ENCODE measurements at regions not wholly inside any gene's neighbourhood (a gene's known extent, or its start where the extent isn't known, plus 50 kb on each side); places are given as distances from the start of the nearest gene placed in this dataset.

DNA sequence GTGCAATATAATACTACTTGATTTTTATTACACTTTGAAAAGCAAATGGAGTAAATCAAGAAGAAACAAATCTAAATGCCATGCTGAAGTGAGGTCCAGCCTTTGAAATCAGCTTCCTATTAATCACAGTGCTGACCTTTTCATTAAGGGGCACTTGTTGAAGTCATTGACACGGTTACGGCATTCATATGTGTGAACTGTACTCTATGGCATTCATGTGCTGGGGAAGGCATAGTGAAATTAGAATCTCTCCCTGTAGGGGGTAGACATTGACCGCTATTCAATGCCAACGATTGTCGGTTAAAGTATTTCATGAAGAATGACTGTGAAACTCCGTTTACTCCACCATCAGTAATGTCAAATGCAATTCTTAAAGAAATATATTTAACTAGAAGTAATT, 296.1 kb upstream of the SEMA3A start:
- Histone ChIP-seq H3K9ac (ENCODE audit: low read depth, low read length) (no peak overlapping the region), H3K27me3 (ENCODE audit: control insufficient read depth, insufficient read depth, low read length) (no peaks in the 10 kb centered on the region), H3K27ac (ENCODE audit: low read depth, low read length) (no peak overlapping the region), H3K4me1 (ENCODE audit: control insufficient read depth, insufficient read depth, low read length) (peaks cover 7% of the 10 kb centered on the region; the same call in 1 of the 2 replicates), H3K36me3 (ENCODE audit: control insufficient read depth, insufficient read depth, low read length) (no peaks in the 10 kb centered on the region), H3K9me3 (ENCODE audit: control insufficient read depth, insufficient read depth, low read length) (no peaks in the 10 kb centered on the region), H3K4me3 (ENCODE audit: low read depth, low read length) (no peak overlapping the region)

DNA sequence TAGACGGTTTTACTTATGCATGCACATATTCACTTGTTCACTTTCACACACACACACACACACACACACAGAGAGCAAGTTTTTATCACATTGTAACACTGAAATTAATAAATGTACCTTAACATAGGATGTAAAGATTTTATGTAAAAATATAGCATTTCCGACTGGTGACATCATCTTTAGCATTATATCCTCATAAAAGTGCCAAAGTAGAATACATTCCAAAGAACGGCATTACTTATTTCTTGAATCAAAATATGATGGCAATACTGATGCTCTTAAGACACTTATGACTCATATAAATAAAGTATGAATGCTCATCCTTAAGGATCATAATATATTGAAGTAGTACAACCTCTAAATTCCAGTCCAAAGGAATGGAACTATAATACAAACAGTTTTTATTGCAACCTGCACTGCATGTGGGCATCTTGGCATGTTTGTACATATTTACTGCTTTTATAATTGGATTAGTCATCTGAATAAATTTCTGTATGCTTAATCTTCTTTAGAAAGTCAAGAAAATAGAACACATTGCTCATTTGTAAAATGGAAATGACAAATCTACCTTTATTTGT, 290.0 kb upstream of the SEMA3A start:
- no peak overlapping the region for H3K27ac ChIP-seq (ENCODE audit: low read depth, low read length)
- no peaks in the 10 kb centered on the region for H3K9me3 ChIP-seq (ENCODE audit: control insufficient read depth, insufficient read depth, low read length)
- peaks cover 13% of the 10 kb centered on the region for H3K4me1 ChIP-seq (ENCODE audit: control insufficient read depth, insufficient read depth, low read length)
- no peak overlapping the region for H3K9ac ChIP-seq (ENCODE audit: low read depth, low read length)
- H3K36me3 ChIP-seq (ENCODE audit: control insufficient read depth, insufficient read depth, low read length) = no peaks in the 10 kb centered on the region
- H3K27me3 ChIP-seq (ENCODE audit: control insufficient read depth, insufficient read depth, low read length) = no peaks in the 10 kb centered on the region
- H3K4me3 ChIP-seq (ENCODE audit: low read depth, low read length) = no peak overlapping the region

DNA sequence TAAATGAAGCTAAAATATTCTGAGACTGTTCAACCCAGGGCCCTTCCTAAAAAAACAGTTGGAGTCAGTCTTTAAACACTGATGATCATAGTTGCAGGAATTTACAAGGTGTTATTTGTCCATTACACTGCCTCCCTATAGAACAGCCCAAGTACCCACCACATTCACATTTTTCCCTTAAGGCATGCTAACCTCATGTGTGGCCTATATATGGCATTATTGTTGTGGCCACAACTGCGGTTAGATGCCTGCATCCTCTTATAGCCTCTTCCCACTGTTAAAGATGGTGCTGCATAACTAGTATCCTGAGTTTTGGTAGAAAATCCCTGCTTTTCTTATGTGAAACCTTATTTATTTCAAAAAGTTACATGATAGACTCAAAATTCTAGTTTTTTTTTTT, 287.9 kb upstream of the SEMA3A start:
- no peaks in the 10 kb centered on the region for H3K27me3 ChIP-seq (ENCODE audit: control insufficient read depth, insufficient read depth, low read length)
- H3K4me3 ChIP-seq (ENCODE audit: low read depth, low read length) = no peak overlapping the region
- H3K36me3 ChIP-seq (ENCODE audit: control insufficient read depth, insufficient read depth, low read length) = no peaks in the 10 kb centered on the region
- no peak overlapping the region for H3K9ac ChIP-seq (ENCODE audit: low read depth, low read length)
- no peaks in the 10 kb centered on the region for H3K9me3 ChIP-seq (ENCODE audit: control insufficient read depth, insufficient read depth, low read length)
- no peak overlapping the region for H3K27ac ChIP-seq (ENCODE audit: low read depth, low read length)
- H3K4me1 ChIP-seq (ENCODE audit: control insufficient read depth, insufficient read depth, low read length) = peaks cover 33% of the 10 kb centered on the region

DNA sequence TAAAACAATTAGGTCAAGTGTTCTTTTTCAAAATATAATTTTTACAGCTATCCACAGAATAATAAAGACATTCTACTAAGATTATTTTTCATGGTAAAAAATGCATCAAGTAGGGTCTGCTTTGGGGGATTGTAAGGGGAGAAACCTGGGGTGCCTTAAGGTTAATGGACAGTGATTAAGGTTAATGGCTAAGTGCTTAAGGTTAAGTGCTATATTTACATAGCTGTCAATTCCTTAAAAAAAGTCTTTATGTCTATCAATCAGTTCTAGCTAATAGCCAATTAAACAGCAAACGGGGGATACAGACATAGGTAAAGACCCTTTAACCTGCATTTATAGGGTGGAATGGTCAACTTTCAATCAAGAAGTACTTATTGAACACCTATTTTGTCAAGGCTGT, 284.5 kb upstream of the SEMA3A start:
- no peak overlapping the region for H3K9ac ChIP-seq (ENCODE audit: low read depth, low read length)
- no peaks in the 10 kb centered on the region for H3K27me3 ChIP-seq (ENCODE audit: control insufficient read depth, insufficient read depth, low read length)

DNA sequence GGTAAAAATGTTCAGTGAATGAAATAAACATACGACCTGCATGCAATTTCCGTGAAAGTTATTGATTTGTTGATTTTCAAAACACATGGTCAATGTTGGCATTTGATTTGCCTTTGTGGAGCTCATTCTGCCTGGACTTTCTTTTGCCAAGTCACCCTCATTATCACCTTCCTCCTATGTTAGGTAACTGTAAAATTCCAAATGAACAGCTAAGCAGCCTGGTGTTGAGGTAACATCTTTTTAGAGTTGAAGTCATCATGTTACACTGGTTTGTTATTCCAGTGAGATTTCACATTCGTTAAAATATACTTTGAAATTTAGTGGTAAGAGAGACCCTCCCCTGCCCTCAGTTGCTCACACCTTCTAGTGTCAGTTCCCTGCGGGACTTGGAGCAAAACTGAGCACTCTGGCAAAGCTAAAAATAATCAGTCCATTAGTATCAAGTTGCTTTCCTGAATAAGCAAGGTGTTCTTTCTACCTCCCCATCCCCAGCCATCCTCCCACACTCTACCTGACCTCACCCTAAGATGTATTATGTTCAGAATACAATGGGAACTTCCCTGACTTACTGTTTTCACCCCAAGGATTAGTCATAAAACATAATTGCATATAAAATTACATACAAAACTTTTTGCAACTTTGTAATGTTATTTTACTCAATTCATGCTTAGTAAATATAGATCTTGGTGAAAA, 283.3 kb upstream of the SEMA3A start:
- Histone ChIP-seq H3K4me3 (ENCODE audit: low read depth, low read length) (no peak overlapping the region), H3K4me1 (ENCODE audit: control insufficient read depth, insufficient read depth, low read length) (peaks cover 31% of the 10 kb centered on the region), H3K9me3 (ENCODE audit: control insufficient read depth, insufficient read depth, low read length) (no peaks in the 10 kb centered on the region), H3K36me3 (ENCODE audit: control insufficient read depth, insufficient read depth, low read length) (no peaks in the 10 kb centered on the region), H3K9ac (ENCODE audit: low read depth, low read length) (no peak overlapping the region), H3K27me3 (ENCODE audit: control insufficient read depth, insufficient read depth, low read length) (no peaks in the 10 kb centered on the region), H3K27ac (ENCODE audit: low read depth, low read length) (peak overlapping the region; percentile 60)

More for the DNA sequence above, 284.5 kb upstream of the SEMA3A start:
- H3K4me1 ChIP-seq (ENCODE audit: control insufficient read depth, insufficient read depth, low read length) = peaks cover 31% of the 10 kb centered on the region
- H3K9me3 ChIP-seq (ENCODE audit: control insufficient read depth, insufficient read depth, low read length) = no peaks in the 10 kb centered on the region
- H3K27ac ChIP-seq (ENCODE audit: low read depth, low read length) = no peak overlapping the region
- H3K4me3 ChIP-seq (ENCODE audit: low read depth, low read length) = no peak overlapping the region
- no peaks in the 10 kb centered on the region for H3K36me3 ChIP-seq (ENCODE audit: control insufficient read depth, insufficient read depth, low read length)

DNA sequence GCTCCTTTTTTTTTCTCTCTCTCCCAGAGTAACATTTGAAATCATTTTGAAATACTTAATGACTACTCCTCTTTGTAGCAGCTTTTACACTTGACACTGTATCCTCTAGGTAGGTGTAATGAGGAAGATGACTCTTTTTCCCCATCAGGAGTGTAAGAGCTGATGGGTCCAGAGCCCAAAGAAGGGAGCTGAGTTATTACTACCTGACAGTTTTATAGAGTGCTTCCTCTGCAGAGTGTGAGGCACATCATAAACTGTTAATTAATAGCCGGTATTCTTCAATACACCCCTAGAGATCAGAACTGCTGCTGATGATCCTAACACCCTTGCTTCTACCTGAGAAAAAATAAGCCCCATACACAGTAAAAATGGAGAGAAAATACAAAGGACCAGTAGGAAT, 279.8 kb upstream of the SEMA3A start:
- Histone ChIP-seq H3K27me3 (ENCODE audit: control insufficient read depth, insufficient read depth, low read length) (no peaks in the 10 kb centered on the region), H3K9me3 (ENCODE audit: control insufficient read depth, insufficient read depth, low read length) (no peaks in the 10 kb centered on the region), H3K27ac (ENCODE audit: low read depth, low read length) (no peak overlapping the region), H3K4me3 (ENCODE audit: low read depth, low read length) (no peak overlapping the region), H3K36me3 (ENCODE audit: control insufficient read depth, insufficient read depth, low read length) (no peaks in the 10 kb centered on the region), H3K9ac (ENCODE audit: low read depth, low read length) (no peak overlapping the region), H3K4me1 (ENCODE audit: control insufficient read depth, insufficient read depth, low read length) (peaks cover 20% of the 10 kb centered on the region)

DNA sequence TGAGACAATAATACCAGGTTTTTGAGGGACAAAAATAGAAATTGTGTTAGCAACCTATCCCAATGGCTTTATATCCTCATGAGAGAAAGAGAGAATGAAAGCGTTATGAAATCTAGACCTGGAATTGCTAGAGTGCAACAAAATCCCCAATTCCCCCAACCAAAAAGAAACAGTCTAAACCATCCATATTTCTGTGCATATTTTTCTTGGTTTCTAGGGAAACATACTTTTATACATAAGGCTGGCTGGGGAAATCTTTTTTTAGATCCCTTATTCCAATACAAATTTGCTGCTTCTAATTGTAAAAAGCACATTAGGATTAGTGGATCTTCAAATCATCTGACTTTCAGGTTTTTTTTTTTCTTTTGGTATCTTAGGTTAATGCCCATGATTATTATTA, 277.0 kb upstream of the SEMA3A start:
- Histone ChIP-seq H3K4me1 (ENCODE audit: control insufficient read depth, insufficient read depth, low read length) (no peaks in the 10 kb centered on the region; the same call in 1 of the 2 replicates), H3K9ac (ENCODE audit: low read depth, low read length) (no peak overlapping the region), H3K27me3 (ENCODE audit: control insufficient read depth, insufficient read depth, low read length) (no peaks in the 10 kb centered on the region), H3K4me3 (ENCODE audit: low read depth, low read length) (no peak overlapping the region), H3K27ac (ENCODE audit: low read depth, low read length) (no peak overlapping the region), H3K36me3 (ENCODE audit: control insufficient read depth, insufficient read depth, low read length) (no peaks in the 10 kb centered on the region), H3K9me3 (ENCODE audit: control insufficient read depth, insufficient read depth, low read length) (no peaks in the 10 kb centered on the region)

DNA sequence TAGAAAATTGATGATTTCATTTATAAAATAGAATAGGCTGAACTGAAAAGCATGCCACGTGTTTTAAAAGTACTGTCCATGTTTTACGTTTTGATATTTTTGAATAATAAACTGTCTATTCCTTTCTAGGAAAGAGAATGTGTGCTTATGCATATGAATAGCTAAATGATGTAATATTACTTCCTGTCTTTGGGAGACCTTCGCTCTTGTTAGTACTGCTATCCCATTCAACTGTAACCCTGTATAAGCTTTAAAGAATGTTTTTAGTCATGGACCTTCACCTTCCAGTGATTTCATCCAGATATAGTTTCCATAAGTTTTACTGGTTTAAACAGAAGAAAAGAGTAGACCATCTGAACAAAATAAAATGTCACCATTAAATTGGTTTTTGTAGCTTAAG, 274.4 kb upstream of the SEMA3A start:
- H3K27ac ChIP-seq (ENCODE audit: low read depth, low read length) = no peak overlapping the region
- H3K4me3 ChIP-seq (ENCODE audit: low read depth, low read length) = no peak overlapping the region
- H3K9me3 ChIP-seq (ENCODE audit: control insufficient read depth, insufficient read depth, low read length) = no peaks in the 10 kb centered on the region
- H3K27me3 ChIP-seq (ENCODE audit: control insufficient read depth, insufficient read depth, low read length) = no peaks in the 10 kb centered on the region
- H3K36me3 ChIP-seq (ENCODE audit: control insufficient read depth, insufficient read depth, low read length) = no peaks in the 10 kb centered on the region
- H3K9ac ChIP-seq (ENCODE audit: low read depth, low read length) = no peak overlapping the region
- H3K4me1 ChIP-seq (ENCODE audit: control insufficient read depth, insufficient read depth, low read length) = no peaks in the 10 kb centered on the region; the same call in 1 of the 2 replicates

DNA sequence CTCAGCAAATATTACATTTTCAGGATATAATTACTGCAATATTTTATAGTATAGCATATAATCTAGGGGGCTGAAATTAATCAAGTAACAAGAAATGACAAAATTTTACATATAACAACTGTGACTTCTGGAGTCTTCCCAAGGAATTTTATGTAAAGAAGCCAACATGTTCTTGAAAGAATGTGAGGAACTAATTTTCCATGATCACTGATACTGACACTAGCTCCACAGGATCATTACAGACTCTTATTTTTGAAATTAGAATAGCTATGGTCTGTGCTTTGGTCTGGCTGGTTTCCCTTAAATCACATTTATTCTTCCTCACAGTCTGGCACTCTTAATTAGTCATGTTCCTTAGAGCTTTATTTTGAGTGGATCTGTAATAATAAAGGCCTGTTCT, 267.7 kb upstream of the SEMA3A start:
- no peak overlapping the region for H3K9ac ChIP-seq (ENCODE audit: low read depth, low read length)
- H3K4me3 ChIP-seq (ENCODE audit: low read depth, low read length) = no peak overlapping the region

DNA sequence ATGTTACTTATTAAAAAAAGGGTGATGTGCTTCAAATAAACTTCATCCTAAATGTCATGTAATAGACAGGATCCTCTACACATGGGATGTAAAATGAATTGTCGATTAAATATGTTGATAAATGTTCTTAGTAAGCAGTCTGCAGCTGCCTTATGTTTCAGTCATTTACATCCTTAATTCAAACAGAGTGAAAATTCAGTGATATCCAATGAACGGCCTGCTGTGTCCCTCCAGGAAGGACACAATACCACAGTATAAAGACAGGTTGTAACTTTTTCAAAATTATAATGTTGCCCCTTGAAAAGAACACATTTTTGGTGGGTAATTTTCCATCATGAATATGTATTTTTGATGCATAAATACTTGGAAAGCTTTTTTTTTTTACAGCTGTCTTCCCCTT, 266.5 kb upstream of the SEMA3A start:
- Histone ChIP-seq H3K4me3 (ENCODE audit: low read depth, low read length) (no peak overlapping the region), H3K4me1 (ENCODE audit: control insufficient read depth, insufficient read depth, low read length) (no peaks in the 10 kb centered on the region), H3K36me3 (ENCODE audit: control insufficient read depth, insufficient read depth, low read length) (no peaks in the 10 kb centered on the region), H3K27ac (ENCODE audit: low read depth, low read length) (no peak overlapping the region), H3K9ac (ENCODE audit: low read depth, low read length) (no peak overlapping the region), H3K27me3 (ENCODE audit: control insufficient read depth, insufficient read depth, low read length) (no peaks in the 10 kb centered on the region), H3K9me3 (ENCODE audit: control insufficient read depth, insufficient read depth, low read length) (no peaks in the 10 kb centered on the region)

More for the DNA sequence above, 267.7 kb upstream of the SEMA3A start:
- H3K27ac ChIP-seq (ENCODE audit: low read depth, low read length) = no peak overlapping the region
- no peaks in the 10 kb centered on the region for H3K36me3 ChIP-seq (ENCODE audit: control insufficient read depth, insufficient read depth, low read length)
- H3K27me3 ChIP-seq (ENCODE audit: control insufficient read depth, insufficient read depth, low read length) = no peaks in the 10 kb centered on the region
- no peaks in the 10 kb centered on the region for H3K9me3 ChIP-seq (ENCODE audit: control insufficient read depth, insufficient read depth, low read length)
- no peaks in the 10 kb centered on the region for H3K4me1 ChIP-seq (ENCODE audit: control insufficient read depth, insufficient read depth, low read length)

DNA sequence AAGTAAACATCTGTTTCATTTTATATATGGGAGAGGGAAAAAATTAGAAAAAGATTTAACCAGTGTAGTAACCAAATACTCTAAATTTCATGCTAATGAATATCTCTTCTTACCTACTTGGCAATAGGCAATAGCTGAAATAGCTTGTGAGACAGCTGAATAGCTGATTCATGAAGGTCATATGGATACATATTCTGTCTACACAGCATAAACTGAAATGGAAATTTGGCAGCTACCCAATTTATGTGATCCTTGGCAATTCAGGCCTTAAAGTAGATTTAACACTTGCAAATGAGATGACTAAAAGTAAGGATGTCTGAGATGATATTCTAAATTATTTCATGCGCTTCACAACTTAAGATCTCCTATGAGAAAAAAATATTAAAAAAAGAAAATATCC, 261.2 kb upstream of the SEMA3A start:
- H3K36me3 ChIP-seq (ENCODE audit: control insufficient read depth, insufficient read depth, low read length) = no peaks in the 10 kb centered on the region
- H3K27ac ChIP-seq (ENCODE audit: low read depth, low read length) = no peak overlapping the region
- no peaks in the 10 kb centered on the region for H3K9me3 ChIP-seq (ENCODE audit: control insufficient read depth, insufficient read depth, low read length)
- peaks cover 9% of the 10 kb centered on the region for H3K4me1 ChIP-seq (ENCODE audit: control insufficient read depth, insufficient read depth, low read length)
- H3K27me3 ChIP-seq (ENCODE audit: control insufficient read depth, insufficient read depth, low read length) = no peaks in the 10 kb centered on the region
- H3K9ac ChIP-seq (ENCODE audit: low read depth, low read length) = no peak overlapping the region
- no peak overlapping the region for H3K4me3 ChIP-seq (ENCODE audit: low read depth, low read length)
